GM11168 (cell line): ENCODE measurements at regions not wholly inside any gene's neighbourhood (a gene's known extent, or its start where the extent isn't known, plus 50 kb on each side); places are given as distances from the start of the nearest gene placed in this dataset.

Experiments used
- in situ Hi-C: fragments of 300-500 bp; cut with MboI; formaldehyde crosslinking; loops from one replicate; pipeline ENCODE4 v1.12.0; 2022; ENCODE audit warnings: low sequenced_read_pairs; ENCODE audit not compliant: unreplicated experiment

GRCh38 chr22:47933226-47933625 lies 1170.8 kb downstream of the TBC1D22A start:
- in situ Hi-C loops: no loop called here

- in situ Hi-C loops: no loop called here
Observed at GRCh38 chr22:47929646-47930185, 1167.3 kb downstream of the TBC1D22A start.

- in situ Hi-C loops: no loop called here
Observed at GRCh38 chr22:47929073-47929472, 1166.6 kb downstream of the TBC1D22A start.

- in situ Hi-C loops: no loop called here
Observed at GRCh38 chr22:47928631-47929030, 1166.2 kb downstream of the TBC1D22A start.

GRCh38 chr22:47927648-47928210 lies 1165.3 kb downstream of the TBC1D22A start:
- in situ Hi-C loops: no loop called here

- in situ Hi-C loops: no loop called here
Observed at GRCh38 chr22:47923011-47923427, 1160.6 kb downstream of the TBC1D22A start.

- in situ Hi-C loops: no loop called here
Observed at GRCh38 chr22:47921906-47922305, 1159.5 kb downstream of the TBC1D22A start.

- in situ Hi-C loops: no loop called here
Observed at GRCh38 chr22:47920380-47920959, 1158.0 kb downstream of the TBC1D22A start.

GRCh38 chr22:47919893-47920292 lies 1157.4 kb downstream of the TBC1D22A start:
- in situ Hi-C loops: no loop called here

GRCh38 chr22:47919001-47919441 lies 1156.6 kb downstream of the TBC1D22A start:
- in situ Hi-C loops: no loop called here

GRCh38 chr22:47918276-47918921 lies 1155.9 kb downstream of the TBC1D22A start:
- in situ Hi-C loops: no loop called here

- in situ Hi-C loops: no loop called here
Observed at GRCh38 chr22:47914481-47915097, 1152.1 kb downstream of the TBC1D22A start.

GRCh38 chr22:47902646-47903180 lies 1140.3 kb downstream of the TBC1D22A start:
- in situ Hi-C loops: no loop called here

- in situ Hi-C loops: no loop called here
Observed at GRCh38 chr22:47901911-47902310, 1139.5 kb downstream of the TBC1D22A start.

GRCh38 chr22:47899894-47900293 lies 1137.4 kb downstream of the TBC1D22A start:
- in situ Hi-C loops: no loop called here

- in situ Hi-C loops: no loop called here
Observed at GRCh38 chr22:47898946-47899345, 1136.5 kb downstream of the TBC1D22A start.

- in situ Hi-C loops: no loop called here
Observed at GRCh38 chr22:47891609-47892008, 1129.2 kb downstream of the TBC1D22A start.

- in situ Hi-C loops: no loop called here
Observed at GRCh38 chr22:47888817-47889216, 1126.4 kb downstream of the TBC1D22A start.

GRCh38 chr22:47884775-47885174 lies 1122.3 kb downstream of the TBC1D22A start:
- in situ Hi-C loops: no loop called here

- in situ Hi-C loops: no loop called here
Observed at GRCh38 chr22:47884200-47884599, 1121.8 kb downstream of the TBC1D22A start.

- in situ Hi-C loops: no loop called here
Observed at GRCh38 chr22:47883757-47884156, 1121.3 kb downstream of the TBC1D22A start.
